PC-9 (cell line): ENCODE measurements at regions not wholly inside any gene's neighbourhood (a gene's known extent, or its start where the extent isn't known, plus 50 kb on each side); places are given as distances from the start of the nearest gene placed in this dataset.

Source experiments
- EZH2 ChIP-seq: fragments of 200-600 bp; sonication (generic); IDR thresholded peaks from 2 replicates; pipeline ENCODE4 v1.8.0; 2017; ENCODE audit warnings: antibody characterized with exemption, low read depth
- TF ChIP-seq, protein P1 (sequence below): fragments of 200-600 bp; sonication (generic); conservative IDR thresholded peaks from 2 replicates; pipeline ENCODE4 v1.6.1; 2017; ENCODE audit warnings: mixed run types, antibody characterized with exemption, mild to moderate bottlenecking, moderate library complexity

DNA sequence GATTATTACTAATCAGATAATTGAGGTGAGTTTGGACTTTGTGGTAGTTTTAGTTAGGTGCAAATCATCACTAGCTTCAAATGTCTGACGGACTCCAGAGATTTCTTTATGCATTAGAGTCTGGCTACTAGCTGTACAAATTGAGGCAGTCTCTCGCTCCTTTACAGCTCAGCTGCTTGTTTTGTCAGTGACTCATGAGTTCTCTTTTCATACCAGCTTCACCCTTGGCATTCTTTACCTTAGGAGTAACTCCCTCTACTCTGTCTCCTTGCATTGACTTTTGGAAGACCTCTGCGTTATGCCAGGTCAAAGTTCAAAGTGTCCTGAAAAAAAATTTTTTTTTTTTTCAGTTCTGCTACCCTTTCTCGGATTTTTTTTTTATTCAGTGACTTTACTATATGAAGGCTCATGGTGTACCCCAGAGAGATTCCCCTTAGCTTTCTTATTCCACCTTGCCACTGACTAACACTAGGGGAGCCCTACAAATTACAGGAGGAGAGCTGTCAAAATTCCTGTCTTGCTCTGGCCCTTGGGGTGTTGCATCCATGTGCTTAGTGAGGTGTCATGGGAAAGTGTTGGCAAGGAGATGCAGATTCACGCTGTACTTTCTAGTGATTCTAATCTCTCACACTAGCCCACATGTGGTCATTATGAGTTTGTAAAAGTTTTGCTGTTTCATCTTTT is 576.6 kb downstream of the ADGRL2 start:
- TF ChIP-seq, protein P1, sequence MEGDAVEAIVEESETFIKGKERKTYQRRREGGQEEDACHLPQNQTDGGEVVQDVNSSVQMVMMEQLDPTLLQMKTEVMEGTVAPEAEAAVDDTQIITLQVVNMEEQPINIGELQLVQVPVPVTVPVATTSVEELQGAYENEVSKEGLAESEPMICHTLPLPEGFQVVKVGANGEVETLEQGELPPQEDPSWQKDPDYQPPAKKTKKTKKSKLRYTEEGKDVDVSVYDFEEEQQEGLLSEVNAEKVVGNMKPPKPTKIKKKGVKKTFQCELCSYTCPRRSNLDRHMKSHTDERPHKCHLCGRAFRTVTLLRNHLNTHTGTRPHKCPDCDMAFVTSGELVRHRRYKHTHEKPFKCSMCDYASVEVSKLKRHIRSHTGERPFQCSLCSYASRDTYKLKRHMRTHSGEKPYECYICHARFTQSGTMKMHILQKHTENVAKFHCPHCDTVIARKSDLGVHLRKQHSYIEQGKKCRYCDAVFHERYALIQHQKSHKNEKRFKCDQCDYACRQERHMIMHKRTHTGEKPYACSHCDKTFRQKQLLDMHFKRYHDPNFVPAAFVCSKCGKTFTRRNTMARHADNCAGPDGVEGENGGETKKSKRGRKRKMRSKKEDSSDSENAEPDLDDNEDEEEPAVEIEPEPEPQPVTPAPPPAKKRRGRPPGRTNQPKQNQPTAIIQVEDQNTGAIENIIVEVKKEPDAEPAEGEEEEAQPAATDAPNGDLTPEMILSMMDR = no peak
- TF ChIP-seq EZH2 = no peak
